ENCODE measurements at regions not wholly inside any gene's neighbourhood (a gene's known extent, or its start where the extent isn't known, plus 50 kb on each side); places are given as distances from the start of the nearest gene placed in this dataset.

- TF ChIP-seq FOXK2 (conservative IDR thresholded peaks at IDR 0.05 in 1 of 2, IDR thresholded peaks at IDR 0.05 in 1 of 2; ENCODE audit: low read depth in 2 of 2) (no peak), ZNF592 (IDR thresholded peaks at IDR 0.05) (no peak), ATF3 (IDR thresholded peaks at IDR 0.05) (0 out of 2 replicates have a peak, but pooled peaks have one; percentile 10), ATF3 (CRISPR knock-in tag; conservative IDR thresholded peaks at IDR 0.05) (no peak), PCBP1 (IDR thresholded peaks at IDR 0.05; ENCODE audit: low read depth, low read length, poor library complexity, severe bottlenecking) (no peak)
- TF ChIP-seq, protein P1, sequence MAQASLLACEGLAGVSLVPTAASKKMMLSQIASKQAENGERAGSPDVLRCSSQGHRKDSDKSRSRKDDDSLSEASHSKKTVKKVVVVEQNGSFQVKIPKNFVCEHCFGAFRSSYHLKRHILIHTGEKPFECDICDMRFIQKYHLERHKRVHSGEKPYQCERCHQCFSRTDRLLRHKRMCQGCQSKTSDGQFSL (CRISPR knock-in tag; IDR thresholded peaks at IDR 0.05), result no peak
- TF ChIP-seq, protein P1 (tag; IDR thresholded peaks at IDR 0.05), result no peak
Observed at GRCh38 chr3:160134454-160134853, 90.8 kb upstream of the C3orf80 start (continued).

Measured in K562 (cell line).